H9 (cell line): ENCODE measurements at regions not wholly inside any gene's neighbourhood (a gene's known extent, or its start where the extent isn't known, plus 50 kb on each side); places are given as distances from the start of the nearest gene placed in this dataset.

Experiments used
- DNase-seq: peaks from one replicate; pipeline ENCODE4 v3.0.0-alpha.2; 2017
- H2AFZ ChIP-seq: one replicate; pipeline ENCODE4 v1.6.1; 2013; ENCODE audit warnings: mild to moderate bottlenecking, low read length, control low read depth, moderate library complexity
- H2AK5ac ChIP-seq: 2 replicates; pipeline ENCODE4 v1.6.1; 2013; ENCODE audit warnings: low read length, control low read depth, mixed read lengths; ENCODE audit not compliant: insufficient read length
- H2BK120ac ChIP-seq: one replicate; pipeline ENCODE4 v1.6.1; 2013; ENCODE audit warnings: low read depth, mild to moderate bottlenecking, low read length, control low read depth, inconsistent platforms; ENCODE audit not compliant: poor library complexity, severe bottlenecking
- H2BK12ac ChIP-seq: 2 replicates; pipeline ENCODE4 v1.6.1; 2013; ENCODE audit warnings: low read length, control low read depth, mixed read lengths, low read depth; ENCODE audit not compliant: insufficient read length
- H2BK15ac ChIP-seq: 2 replicates; pipeline ENCODE4 v1.6.1; 2013; ENCODE audit warnings: low read depth, low read length, control low read depth
- H2BK20ac ChIP-seq: one replicate; pipeline ENCODE4 v1.6.1; 2013; ENCODE audit warnings: low read depth, mild to moderate bottlenecking, low read length, control low read depth, inconsistent platforms; ENCODE audit not compliant: poor library complexity, severe bottlenecking
- H2BK5ac ChIP-seq: 2 replicates; pipeline ENCODE4 v1.6.1; 2013; ENCODE audit warnings: low read length, control low read depth, mixed read lengths; ENCODE audit not compliant: insufficient read length
- H3K14ac ChIP-seq: 2 replicates; pipeline ENCODE4 v1.6.1; 2013; ENCODE audit warnings: low read length, control low read depth; ENCODE audit not compliant: insufficient read depth
- H3K18ac ChIP-seq: 2 replicates; pipeline ENCODE4 v1.6.1; 2013; ENCODE audit warnings: low read depth, mild to moderate bottlenecking, mixed read lengths, low read length, control low read depth; ENCODE audit not compliant: insufficient read length
- H3K23ac ChIP-seq: 2 replicates; pipeline ENCODE4 v1.6.1; 2013; ENCODE audit warnings: low read length, control low read depth, mixed read lengths, low read depth; ENCODE audit not compliant: insufficient read length
- H3K23me2 ChIP-seq: 2 replicates; pipeline ENCODE4 v1.6.1; 2013; ENCODE audit warnings: low read depth, mild to moderate bottlenecking, mixed read lengths, low read length, control low read depth; ENCODE audit not compliant: insufficient read length, poor library complexity, severe bottlenecking
- H3K27ac ChIP-seq: 2 replicates; pipeline ENCODE4 v1.5.1; 2013; ENCODE audit warnings: low read length, control low read depth, mixed read lengths, low read depth; ENCODE audit not compliant: insufficient read length
- H3K27me3 ChIP-seq: 2 replicates; pipeline ENCODE4 v1.6.1; 2013; ENCODE audit warnings: low read length, control low read depth, inconsistent platforms; ENCODE audit not compliant: insufficient read depth
- H3K4ac ChIP-seq: 2 replicates; pipeline ENCODE4 v1.6.1; 2013; ENCODE audit warnings: low read depth, mild to moderate bottlenecking, control low read depth, inconsistent platforms, low read length, moderate library complexity
- H3K4me1 ChIP-seq: 2 replicates; pipeline ENCODE4 v1.6.1; 2013; ENCODE audit warnings: low read length, control low read depth, inconsistent platforms; ENCODE audit not compliant: insufficient read depth
- H3K4me2 ChIP-seq: 2 replicates; pipeline ENCODE4 v1.6.1; 2013; ENCODE audit warnings: low read length, control low read depth, mixed read lengths; ENCODE audit not compliant: insufficient read length, insufficient read depth
- H3K56ac ChIP-seq: 2 replicates; pipeline ENCODE4 v1.6.1; 2013; ENCODE audit warnings: low read depth, mild to moderate bottlenecking, mixed read lengths, low read length, control low read depth; ENCODE audit not compliant: insufficient read length
- H3K79me1 ChIP-seq: 2 replicates; pipeline ENCODE4 v1.6.1; 2013; ENCODE audit warnings: low read depth, mild to moderate bottlenecking, moderate library complexity, low read length, control low read depth, inconsistent platforms; ENCODE audit not compliant: insufficient read depth, poor library complexity, severe bottlenecking
- H3K79me2 ChIP-seq: 2 replicates; pipeline ENCODE4 v1.6.1; 2013; ENCODE audit warnings: low read length, control low read depth, inconsistent platforms; ENCODE audit not compliant: insufficient read depth
- H3K9ac ChIP-seq: 2 replicates; pipeline ENCODE4 v1.6.1; 2013; ENCODE audit warnings: low read length, control low read depth, mixed read lengths; ENCODE audit not compliant: insufficient read length; ENCODE audit errors: extremely low read depth
- H3K9me3 ChIP-seq: one replicate; pipeline ENCODE4 v1.6.1; 2013; ENCODE audit warnings: low read depth, low read length, inconsistent platforms; ENCODE audit not compliant: control insufficient read depth
- H3T11ph ChIP-seq: one replicate; pipeline ENCODE4 v1.6.1; 2013; ENCODE audit warnings: mild to moderate bottlenecking, low read length, control low read depth, inconsistent platforms
- H4K20me1 ChIP-seq: one replicate; pipeline ENCODE4 v1.6.1; 2013; ENCODE audit not compliant: control insufficient read depth, insufficient read length, insufficient read depth
- H4K5ac ChIP-seq: 2 replicates; pipeline ENCODE4 v1.6.1; 2013; ENCODE audit warnings: low read depth, mild to moderate bottlenecking, mixed read lengths, low read length, control low read depth; ENCODE audit not compliant: insufficient read length
- H4K8ac ChIP-seq: replicated peaks from 2 replicates; pipeline ENCODE4 v1.6.1; 2013; ENCODE audit warnings: low read length, control low read depth, mixed read lengths, low read depth; ENCODE audit not compliant: insufficient read length
- H4K91ac ChIP-seq: 2 replicates; pipeline ENCODE4 v1.6.1; 2013; ENCODE audit warnings: low read depth, mild to moderate bottlenecking, moderate library complexity, mixed read lengths, low read length, control low read depth; ENCODE audit not compliant: insufficient read length
- H3K27ac Mint-ChIP-seq, 3 experiments: 2 replicates in 2 of 3; 3 replicates in 1 of 3; pipeline ENCODE4 v1.8.0; 2020 to 2021; ENCODE audit warnings: mixed read lengths in 3 of 3, mild to moderate bottlenecking in 1 of 3, moderate library complexity in 1 of 3
- H3K27me3 Mint-ChIP-seq: 2 replicates; pipeline ENCODE4 v1.8.0; 2021; ENCODE audit warnings: low read depth, mild to moderate bottlenecking, moderate library complexity, mixed read lengths
- H3K36me3 Mint-ChIP-seq, 3 experiments: 2 replicates in 2 of 3; 3 replicates in 1 of 3; pipeline ENCODE4 v1.8.0; 2020 to 2021; ENCODE audit warnings: low read depth in 3 of 3, mixed read lengths in 3 of 3; ENCODE audit not compliant: insufficient read depth in 1 of 3
- H3K4me1 Mint-ChIP-seq, 2 experiments: 2 replicates each; pipeline ENCODE4 v1.8.0; 2020; ENCODE audit warnings: mixed read lengths in 2 of 2
- H3K4me3 Mint-ChIP-seq, 2 experiments: 2 replicates in 1 of 2; 3 replicates in 1 of 2; pipeline ENCODE4 v1.8.0; 2020 to 2021; ENCODE audit warnings: mild to moderate bottlenecking in 2 of 2, mixed read lengths in 2 of 2, moderate library complexity in 1 of 2
- H3K9me3 Mint-ChIP-seq, 2 experiments: 2 replicates in 1 of 2; 3 replicates in 1 of 2; pipeline ENCODE4 v1.8.0; 2020; ENCODE audit warnings: mild to moderate bottlenecking in 2 of 2, mixed read lengths in 2 of 2, moderate library complexity in 1 of 2
- WGBS: extraction: QIAGEN DNeasy Blood & Tissue Kit; methylation state at CpG from one replicate; pipeline ENCODE4 v1.1.7; 2013; ENCODE audit warnings: missing lambda C conversion rate, low lambda C conversion rate, mixed read lengths; ENCODE audit not compliant: insufficient read length; ENCODE audit errors: extremely low coverage; 5-methylcytosine and 5-hydroxymethylcytosine counted together
- TF ChIP-seq, protein P1 (sequence below): fragments of 200-600 bp; sonication (generic); conservative IDR thresholded peaks from 3 replicates; pipeline ENCODE4 v1.8.0; 2021; ENCODE audit warnings: antibody characterized with exemption, mild to moderate bottlenecking

DNA sequence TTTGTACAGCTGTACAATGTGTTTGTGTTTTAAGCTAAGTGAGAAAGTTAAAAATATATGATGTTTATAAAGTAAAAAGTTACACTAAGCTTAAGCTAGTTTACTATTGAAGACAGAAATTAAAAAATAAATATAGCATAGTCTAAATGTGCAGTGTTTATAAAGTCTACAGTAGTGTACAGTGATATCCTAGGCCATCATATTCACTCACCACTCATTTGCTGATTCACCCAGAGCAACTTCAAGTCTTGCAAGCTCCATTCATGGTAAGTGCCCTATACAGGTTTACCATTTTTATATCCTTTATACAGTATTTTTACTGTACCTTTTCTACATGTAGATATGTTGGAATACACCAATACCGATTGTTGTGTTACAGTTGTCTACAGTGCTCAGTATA, 553.2 kb upstream of the TBL1XR1 start:
- Histone ChIP-seq H3K27ac (no peak overlapping the region), H2AK5ac (no peak overlapping the region), H4K5ac (no peak overlapping the region), H3K56ac (no peak overlapping the region), H2BK20ac (no peak overlapping the region), H3T11ph (no peak overlapping the region), H2BK5ac (no peak overlapping the region), H4K91ac (no peak overlapping the region), H3K18ac (no peak overlapping the region), H2AFZ (no peak overlapping the region), H2BK15ac (no peak overlapping the region), H4K20me1 (no peaks in the 10 kb centered on the region), H3K23ac (no peak overlapping the region), H3K9ac (no peak overlapping the region), H4K8ac (no peak overlapping the region), H3K23me2 (no peaks in the 10 kb centered on the region), H2BK12ac (no peak overlapping the region), H2BK120ac (no peak overlapping the region), H3K9me3 (no peaks in the 10 kb centered on the region), H3K79me2 (no peaks in the 10 kb centered on the region), H3K4ac (no peak overlapping the region), H3K79me1 (no peaks in the 10 kb centered on the region), H3K4me1 (no peaks in the 10 kb centered on the region), H3K4me2 (no peak overlapping the region), H3K14ac (no peak overlapping the region), H3K27me3 (no peaks in the 10 kb centered on the region)
- Mint-ChIP-seq H3K27ac (no peak overlapping the region), H3K9me3 (no peaks in the 10 kb centered on the region), H3K4me1 (peaks cover 9 to 11% of the 10 kb centered on the region in 2 experiments), H3K36me3 (peaks cover 0 to 4% (median 0%) of the 10 kb centered on the region in 3 experiments; a peak in 1 of 7 replicates), H3K27me3 (no peaks in the 10 kb centered on the region), H3K4me3 (no peak overlapping the region)
- TF ChIP-seq, protein P1, sequence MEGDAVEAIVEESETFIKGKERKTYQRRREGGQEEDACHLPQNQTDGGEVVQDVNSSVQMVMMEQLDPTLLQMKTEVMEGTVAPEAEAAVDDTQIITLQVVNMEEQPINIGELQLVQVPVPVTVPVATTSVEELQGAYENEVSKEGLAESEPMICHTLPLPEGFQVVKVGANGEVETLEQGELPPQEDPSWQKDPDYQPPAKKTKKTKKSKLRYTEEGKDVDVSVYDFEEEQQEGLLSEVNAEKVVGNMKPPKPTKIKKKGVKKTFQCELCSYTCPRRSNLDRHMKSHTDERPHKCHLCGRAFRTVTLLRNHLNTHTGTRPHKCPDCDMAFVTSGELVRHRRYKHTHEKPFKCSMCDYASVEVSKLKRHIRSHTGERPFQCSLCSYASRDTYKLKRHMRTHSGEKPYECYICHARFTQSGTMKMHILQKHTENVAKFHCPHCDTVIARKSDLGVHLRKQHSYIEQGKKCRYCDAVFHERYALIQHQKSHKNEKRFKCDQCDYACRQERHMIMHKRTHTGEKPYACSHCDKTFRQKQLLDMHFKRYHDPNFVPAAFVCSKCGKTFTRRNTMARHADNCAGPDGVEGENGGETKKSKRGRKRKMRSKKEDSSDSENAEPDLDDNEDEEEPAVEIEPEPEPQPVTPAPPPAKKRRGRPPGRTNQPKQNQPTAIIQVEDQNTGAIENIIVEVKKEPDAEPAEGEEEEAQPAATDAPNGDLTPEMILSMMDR: no peak
- DNase-seq: no peak
- no CpG with 5 or more reads among the region's 1 CpG for WGBS
